ENCODE measurements at regions not wholly inside any gene's neighbourhood (a gene's known extent, or its start where the extent isn't known, plus 50 kb on each side); places are given as distances from the start of the nearest gene placed in this dataset.

GRCh38 chr10:131556061-131556896 lies 244.8 kb upstream of the TCERG1L start:
- TF ChIP-seq CTCF (IDR thresholded peaks at IDR 0.05; ENCODE audit: low read depth, low read length), result no peak
- no peak for TF ChIP-seq MYC (IDR thresholded peaks at IDR 0.05; ENCODE audit: low read depth, low read length)
- no peak for TF ChIP-seq POLR2A (IDR thresholded peaks at IDR 0.05; ENCODE audit: extremely low read depth, insufficient read length)

All from NB4 (cell line).